ENCODE measurements at regions not wholly inside any gene's neighbourhood (a gene's known extent, or its start where the extent isn't known, plus 50 kb on each side); places are given as distances from the start of the nearest gene placed in this dataset.

DNA sequence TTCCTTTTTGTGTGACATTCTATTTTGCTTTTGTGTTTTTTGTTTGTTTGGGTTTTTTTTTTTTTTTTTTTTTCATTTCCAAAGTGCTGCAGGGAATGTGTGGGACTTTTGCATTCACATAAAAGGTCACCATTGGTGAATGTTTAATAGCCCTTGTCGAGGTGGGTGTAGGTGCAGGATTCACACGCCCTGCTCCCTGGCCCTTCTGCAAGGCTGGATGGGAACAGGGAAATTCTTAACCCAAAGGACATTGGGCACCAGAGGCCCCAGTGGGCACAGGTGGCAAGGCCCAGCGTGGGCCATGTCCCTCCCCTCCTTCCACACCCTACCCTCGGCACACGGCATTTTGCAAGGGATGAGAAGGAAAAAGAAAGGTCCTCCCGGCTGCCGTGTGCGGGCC, 50.4 kb upstream of the NOTCH1 start:
- no peak for TF ChIP-seq CTCF (IDR thresholded peaks at IDR 0.05; ENCODE audit: borderline replicate concordance)
- intact Hi-C loops (cut with micrococcal nuclease): no loop called here
- no peak for DNase-seq
- peaks cover 21% of the 10 kb centered on the region for H3K4me1 ChIP-seq
- no peaks in the 10 kb centered on the region for H3K27me3 ChIP-seq (ENCODE audit: low read depth)
- H3K27ac ChIP-seq (replicated peaks): no peak overlapping the region
- H3K36me3 ChIP-seq: no peaks in the 10 kb centered on the region
- no peak overlapping the region for H3K4me3 ChIP-seq
- no peaks in the 10 kb centered on the region for H3K9me3 ChIP-seq (replicated peaks)

DNA sequence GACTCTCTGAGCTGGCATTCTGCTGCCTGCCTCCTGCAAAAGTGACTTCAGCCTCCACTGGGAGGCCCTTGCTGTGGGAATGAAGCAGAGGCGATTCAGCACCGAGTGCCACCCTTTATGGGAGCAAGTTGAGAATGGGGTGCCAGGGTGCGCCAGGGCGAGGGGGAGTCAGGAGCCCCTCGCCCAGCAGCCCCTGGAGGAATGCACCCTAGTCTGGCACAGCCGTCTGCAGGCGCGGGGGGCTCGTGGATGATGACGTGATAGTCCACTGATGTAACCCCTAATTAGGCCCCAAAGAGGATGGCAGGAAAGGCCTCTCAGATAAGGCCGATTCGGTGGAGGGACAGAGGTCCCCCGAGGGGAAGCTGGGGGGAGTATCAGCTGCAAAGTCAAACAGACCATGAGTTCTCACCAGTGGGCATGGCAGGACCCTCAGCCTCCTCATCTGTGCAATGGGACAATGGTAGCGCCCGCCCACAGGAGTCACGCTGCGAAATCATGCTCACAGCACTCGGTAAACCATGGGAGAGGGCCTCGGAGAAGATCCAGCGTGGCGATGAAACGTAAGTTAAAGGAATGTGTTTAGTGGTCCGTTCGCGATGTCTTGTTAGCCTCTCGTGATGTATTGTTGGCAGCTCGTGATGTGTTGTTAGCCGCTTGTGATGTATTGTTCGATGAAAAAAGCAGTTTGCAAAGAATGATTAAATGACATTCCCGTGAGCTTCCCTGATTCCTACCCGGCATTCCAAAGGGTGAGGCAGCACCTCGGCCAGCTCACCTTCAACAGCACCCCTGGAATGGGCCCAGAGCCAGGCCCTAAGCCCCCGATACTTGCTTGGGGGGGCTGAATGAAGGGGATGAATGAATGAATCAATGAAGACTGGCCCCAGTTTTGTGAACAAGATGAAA, 49.7 kb upstream of the NOTCH1 start:
- intact Hi-C loops (cut with micrococcal nuclease): no loop called here
- Histone ChIP-seq H3K4me1 (peaks cover 28% of the 10 kb centered on the region), H3K9me3 (replicated peaks) (no peaks in the 10 kb centered on the region), H3K27me3 (ENCODE audit: low read depth) (no peaks in the 10 kb centered on the region), H3K4me3 (no peak overlapping the region), H3K27ac (replicated peaks) (no peak overlapping the region), H3K36me3 (no peaks in the 10 kb centered on the region)
- no peak for DNase-seq
- TF ChIP-seq CTCF (IDR thresholded peaks at IDR 0.05; ENCODE audit: borderline replicate concordance): no peak
